ENCODE measurements at regions not wholly inside any gene's neighbourhood (a gene's known extent, or its start where the extent isn't known, plus 50 kb on each side); places are given as distances from the start of the nearest gene placed in this dataset.

DNA sequence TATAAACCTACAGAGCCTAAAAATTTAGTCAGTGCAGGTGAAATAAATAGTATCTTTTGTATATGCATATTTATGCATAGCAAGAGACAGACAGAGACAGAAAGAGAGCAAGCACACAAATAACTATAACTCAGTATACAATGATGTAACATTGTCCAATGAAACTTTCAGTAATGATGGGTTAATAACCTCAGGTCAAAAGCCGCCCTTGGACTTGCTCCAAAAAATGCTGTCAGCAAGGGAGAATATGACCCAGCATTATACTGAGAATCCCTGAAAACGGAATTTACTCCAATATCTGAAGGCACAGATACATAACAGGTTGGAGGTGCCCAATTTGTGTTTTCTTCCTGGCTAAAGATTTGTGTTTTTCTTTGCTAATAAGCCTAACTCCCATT is 590.6 kb upstream of the NOX3 start:
- WGBS: 64% methylated on average over 2 of the region's 2 CpGs
- intact Hi-C loops (cut with DNase I): no loop called here

DNA sequence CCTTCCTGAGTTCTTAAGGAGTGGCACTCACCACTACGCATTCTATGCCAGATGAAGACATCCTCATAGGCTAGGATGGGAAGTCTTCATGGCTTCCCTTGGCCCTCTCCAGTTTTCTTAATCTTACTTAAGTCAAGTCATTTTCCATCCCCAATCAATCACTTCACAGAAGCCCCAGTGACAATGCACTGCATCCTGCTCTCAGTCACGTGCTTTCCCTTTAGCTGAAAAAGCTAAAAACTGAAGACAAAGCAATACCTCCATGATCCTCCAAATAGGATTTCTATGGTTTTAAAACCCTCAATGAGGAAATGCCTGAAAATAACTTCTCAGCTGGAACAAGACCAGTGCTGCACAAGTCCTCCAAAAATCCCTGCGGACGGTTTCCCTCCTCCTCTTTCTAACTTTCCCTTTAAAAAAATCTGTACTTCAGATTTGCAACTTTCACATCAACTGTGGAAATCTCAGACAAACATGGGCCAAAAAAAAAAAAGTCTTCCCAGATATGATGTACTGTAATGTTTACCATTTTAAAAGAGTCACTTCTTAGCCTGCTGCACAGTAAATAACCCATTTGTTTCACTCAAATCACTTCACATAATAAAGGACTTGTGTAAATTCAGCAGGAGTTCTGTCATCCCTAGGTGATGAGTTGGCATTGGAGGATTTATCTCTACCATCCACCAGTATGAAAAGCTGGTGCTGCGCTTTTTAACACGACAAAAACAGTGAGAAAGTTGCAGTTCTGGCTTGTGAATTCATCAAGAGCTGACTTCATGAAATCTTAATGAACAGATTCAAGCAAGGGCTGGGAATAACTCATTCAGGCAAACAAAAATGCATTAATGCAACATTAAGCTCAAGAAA is 590.0 kb upstream of the NOX3 start:
- H3K4me1 ChIP-seq (replicated peaks): no peaks in the 10 kb centered on the region
- no peaks in the 10 kb centered on the region for H3K36me3 ChIP-seq
- H3K4me3 ChIP-seq: no peak overlapping the region
- no peaks in the 10 kb centered on the region for H3K9me3 ChIP-seq
- 45% methylated on average over 6 of the region's 6 CpGs for WGBS
- TF ChIP-seq POLR2AphosphoS5 (IDR thresholded peaks at IDR 0.05) (no peak), CTCF (IDR thresholded peaks at IDR 0.05) (no peak), POLR2A (IDR thresholded peaks at IDR 0.05) (no peak)
- no peak overlapping the region for H3K27ac ChIP-seq
- no peak for DNase-seq (ENCODE audit: low spot score)
- no peaks in the 10 kb centered on the region for H3K27me3 ChIP-seq (replicated peaks; ENCODE audit: insufficient read depth)
- intact Hi-C loops (cut with DNase I): no loop called here

More for the DNA sequence above, 590.6 kb upstream of the NOX3 start:
- no peak overlapping the region for H3K4me3 ChIP-seq
- TF ChIP-seq POLR2A (IDR thresholded peaks at IDR 0.05) (no peak), POLR2AphosphoS5 (IDR thresholded peaks at IDR 0.05) (no peak), CTCF (IDR thresholded peaks at IDR 0.05) (no peak)
- H3K4me1 ChIP-seq (replicated peaks): no peaks in the 10 kb centered on the region
- no peaks in the 10 kb centered on the region for H3K27me3 ChIP-seq (replicated peaks; ENCODE audit: insufficient read depth)
- H3K27ac ChIP-seq: no peak overlapping the region
- no peaks in the 10 kb centered on the region for H3K9me3 ChIP-seq
- H3K36me3 ChIP-seq: no peaks in the 10 kb centered on the region
- DNase-seq (ENCODE audit: low spot score): no peak

DNA sequence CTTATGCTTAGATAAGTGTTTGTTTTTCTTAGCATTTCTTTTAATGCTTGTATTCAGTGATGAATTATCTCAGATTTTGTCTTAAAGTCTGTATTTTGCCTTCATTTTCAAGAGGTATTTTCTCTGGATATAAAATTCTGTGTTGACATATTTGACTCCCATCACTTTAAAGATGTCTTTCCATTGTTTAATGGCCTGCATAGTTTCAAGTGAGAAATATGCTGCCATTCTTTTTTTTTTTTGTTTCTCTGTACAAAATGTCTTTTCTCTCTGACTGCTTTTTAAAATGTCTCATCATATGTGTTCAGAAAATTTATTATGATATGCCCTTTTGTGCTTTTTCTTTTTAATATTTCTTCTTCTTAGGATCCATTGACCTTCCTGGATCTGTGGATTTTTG is 578.0 kb upstream of the NOX3 start:
- H3K4me1 ChIP-seq (replicated peaks): no peaks in the 10 kb centered on the region
- H3K9me3 ChIP-seq: no peaks in the 10 kb centered on the region
- DNase-seq (ENCODE audit: low spot score): no peak
- TF ChIP-seq POLR2AphosphoS5 (IDR thresholded peaks at IDR 0.05): no peak
- TF ChIP-seq POLR2A (IDR thresholded peaks at IDR 0.05): no peak
- TF ChIP-seq CTCF (IDR thresholded peaks at IDR 0.05): no peak
- intact Hi-C loops (cut with DNase I): no loop called here
- H3K27ac ChIP-seq: no peak overlapping the region
- H3K36me3 ChIP-seq: no peaks in the 10 kb centered on the region
- no peaks in the 10 kb centered on the region for H3K27me3 ChIP-seq (replicated peaks; ENCODE audit: insufficient read depth)
- no peak overlapping the region for H3K4me3 ChIP-seq

DNA sequence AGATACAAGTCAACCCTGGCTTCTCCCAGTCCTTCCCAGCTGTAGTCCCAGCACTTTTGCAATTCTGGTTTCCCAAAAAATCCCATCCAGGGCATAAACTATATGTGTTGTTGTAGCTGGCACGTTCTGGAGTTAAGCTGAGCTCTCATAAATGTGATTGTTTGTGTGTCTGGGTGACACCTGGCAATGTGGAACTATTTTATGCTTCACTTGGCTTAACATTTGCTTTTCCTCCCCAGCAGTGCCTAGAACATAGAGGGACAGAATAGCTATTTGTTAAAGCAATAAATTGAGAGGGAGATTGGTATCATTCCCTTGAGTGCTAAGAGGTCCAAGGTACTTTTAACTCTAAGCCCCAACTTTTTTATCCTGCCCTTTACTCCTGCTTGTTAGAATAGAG is 575.9 kb upstream of the NOX3 start:
- Histone ChIP-seq H3K36me3 (no peaks in the 10 kb centered on the region), H3K27ac (no peak overlapping the region), H3K9me3 (no peaks in the 10 kb centered on the region), H3K4me1 (replicated peaks) (no peaks in the 10 kb centered on the region), H3K4me3 (no peak overlapping the region), H3K27me3 (replicated peaks; ENCODE audit: insufficient read depth) (no peaks in the 10 kb centered on the region)
- intact Hi-C loops (cut with DNase I): no loop called here
- TF ChIP-seq POLR2AphosphoS5 (IDR thresholded peaks at IDR 0.05): no peak
- TF ChIP-seq CTCF (IDR thresholded peaks at IDR 0.05): no peak
- no peak for TF ChIP-seq POLR2A (IDR thresholded peaks at IDR 0.05)
- no peak for DNase-seq (ENCODE audit: low spot score)
- 10% methylated on average over 1 of the region's 1 CpG for WGBS

DNA sequence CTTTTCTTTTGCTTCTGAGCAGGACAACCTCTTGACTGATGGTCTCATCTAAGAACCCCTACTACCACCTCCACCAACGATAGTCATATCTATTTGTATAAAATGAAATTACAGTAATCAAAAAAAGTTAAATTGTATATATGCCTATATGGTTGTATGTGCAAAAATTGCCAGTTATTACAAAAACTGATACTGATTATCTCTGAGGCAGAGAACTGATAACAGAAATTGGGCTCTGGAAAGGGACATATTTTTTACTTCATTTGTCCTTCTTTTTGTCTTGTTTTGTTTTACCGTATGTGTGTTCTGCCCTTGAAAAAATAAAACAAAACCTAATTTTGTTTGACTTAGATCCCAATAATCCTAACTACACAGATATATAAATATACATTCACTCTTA is 574.4 kb upstream of the NOX3 start:
- Histone ChIP-seq H3K4me3 (no peak overlapping the region), H3K4me1 (replicated peaks) (no peaks in the 10 kb centered on the region), H3K9me3 (no peaks in the 10 kb centered on the region), H3K27ac (no peak overlapping the region), H3K36me3 (no peaks in the 10 kb centered on the region), H3K27me3 (replicated peaks; ENCODE audit: insufficient read depth) (no peaks in the 10 kb centered on the region)
- 93% methylated on average over 2 of the region's 2 CpGs for WGBS
- no peak for TF ChIP-seq POLR2AphosphoS5 (IDR thresholded peaks at IDR 0.05)
- no peak for TF ChIP-seq POLR2A (IDR thresholded peaks at IDR 0.05)
- TF ChIP-seq CTCF (IDR thresholded peaks at IDR 0.05): no peak
- no peak for DNase-seq (ENCODE audit: low spot score)
- intact Hi-C loops (cut with DNase I): no loop called here

Data from prostate gland (tissue), 2 donors.